Fibroblast of skin of right quadriceps (primary cell): ENCODE measurements at regions not wholly inside any gene's neighbourhood (a gene's known extent, or its start where the extent isn't known, plus 50 kb on each side); places are given as distances from the start of the nearest gene placed in this dataset.
A peak's percentile ranks its signal among the peaks of the same experiment; 100 is the strongest.
"Not testable (repeated sequence)": the region's sequence is repeated elsewhere in the genome, so short reads cannot be mapped to it uniquely, and the experiment has no call there.

Source experiments
- DNase-seq: peaks from one replicate; pipeline ENCODE4 v3.0.0-alpha.2; 2013

GRCh38 chr2:215260097-215260677, 51.7 kb upstream of the ATIC start:
- DNase-seq = no peak

GRCh38 chr2:215249501-215249900, 62.4 kb upstream of the ATIC start:
- DNase-seq = no peak

- not testable (repeated sequence) for DNase-seq
Measured at GRCh38 chr2:215245919-215246318, 65.9 kb upstream of the ATIC start.

GRCh38 chr2:215241791-215242305, 70.0 kb upstream of the ATIC start:
- no peak for DNase-seq

GRCh38 chr2:215238485-215239098, 73.3 kb upstream of the ATIC start:
- DNase-seq = peak; percentile 18

GRCh38 chr2:215236131-215236530, 75.7 kb upstream of the ATIC start:
- DNase-seq = no peak

GRCh38 chr2:215220221-215220620, 81.8 kb upstream of the ABCA12 start:
- DNase-seq = not testable (repeated sequence)

- no peak for DNase-seq
Measured at GRCh38 chr2:215218587-215219577, 80.5 kb upstream of the ABCA12 start.

- no peak for DNase-seq
Measured at GRCh38 chr2:215216806-215217205, 78.4 kb upstream of the ABCA12 start.

- DNase-seq = no peak
Measured at GRCh38 chr2:215215637-215216036, 77.2 kb upstream of the ABCA12 start.

- no peak for DNase-seq
Measured at GRCh38 chr2:215210082-215210481, 71.7 kb upstream of the ABCA12 start.

GRCh38 chr2:215207791-215208367, 69.5 kb upstream of the ABCA12 start:
- DNase-seq = no peak

- no peak for DNase-seq
Measured at GRCh38 chr2:215207041-215207440, 68.6 kb upstream of the ABCA12 start.

GRCh38 chr2:215205787-215206186, 67.4 kb upstream of the ABCA12 start:
- no peak for DNase-seq

- no peak for DNase-seq
Measured at GRCh38 chr2:215191477-215191876, 53.1 kb upstream of the ABCA12 start.

- DNase-seq = no peak
Measured at GRCh38 chr2:215190588-215190987, 52.2 kb upstream of the ABCA12 start.

GRCh38 chr2:215189393-215189792, 51.0 kb upstream of the ABCA12 start:
- DNase-seq = no peak
